ENCODE measurements at regions not wholly inside any gene's neighbourhood (a gene's known extent, or its start where the extent isn't known, plus 50 kb on each side); places are given as distances from the start of the nearest gene placed in this dataset.

DNA sequence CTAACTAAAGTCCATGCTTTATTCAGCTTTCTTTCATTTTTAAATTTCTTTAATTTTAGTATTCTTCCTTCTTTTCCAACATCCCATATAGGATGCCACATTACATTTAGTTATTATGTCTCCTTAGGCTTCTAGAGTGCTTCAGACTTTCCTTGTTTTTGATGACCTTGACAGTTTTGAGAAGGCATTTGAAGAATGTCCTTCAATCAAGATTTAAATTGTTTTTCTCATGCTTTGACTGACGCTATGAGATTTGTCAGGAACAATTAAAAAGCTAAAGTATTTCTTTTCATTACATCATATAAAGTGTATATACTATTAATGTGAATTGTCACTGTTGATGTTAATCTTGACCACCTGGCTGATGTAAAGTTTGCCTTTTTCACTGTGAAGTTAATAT lies 173.7 kb upstream of the LYPLAL1 start (continued):
- TF ChIP-seq NR2C1 (IDR thresholded peaks at IDR 0.05) (no peak), PML (IDR thresholded peaks at IDR 0.05; ENCODE audit: low read length) (no peak), HDAC6 (IDR thresholded peaks at IDR 0.05; ENCODE audit: unreplicated experiment) (no peak), RAD21 (IDR thresholded peaks at IDR 0.05; ENCODE audit: insufficient read depth, low read depth, low read length) (no peak), CREB1 (IDR thresholded peaks at IDR 0.05; ENCODE audit: low read depth) (no peak), BCL11A (IDR thresholded peaks at IDR 0.05; ENCODE audit: low read depth, low read length) (no peak)
- TF ChIP-seq, protein P1, sequence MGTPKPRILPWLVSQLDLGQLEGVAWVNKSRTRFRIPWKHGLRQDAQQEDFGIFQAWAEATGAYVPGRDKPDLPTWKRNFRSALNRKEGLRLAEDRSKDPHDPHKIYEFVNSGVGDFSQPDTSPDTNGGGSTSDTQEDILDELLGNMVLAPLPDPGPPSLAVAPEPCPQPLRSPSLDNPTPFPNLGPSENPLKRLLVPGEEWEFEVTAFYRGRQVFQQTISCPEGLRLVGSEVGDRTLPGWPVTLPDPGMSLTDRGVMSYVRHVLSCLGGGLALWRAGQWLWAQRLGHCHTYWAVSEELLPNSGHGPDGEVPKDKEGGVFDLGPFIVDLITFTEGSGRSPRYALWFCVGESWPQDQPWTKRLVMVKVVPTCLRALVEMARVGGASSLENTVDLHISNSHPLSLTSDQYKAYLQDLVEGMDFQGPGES (IDR thresholded peaks at IDR 0.05), result no peak

DNA sequence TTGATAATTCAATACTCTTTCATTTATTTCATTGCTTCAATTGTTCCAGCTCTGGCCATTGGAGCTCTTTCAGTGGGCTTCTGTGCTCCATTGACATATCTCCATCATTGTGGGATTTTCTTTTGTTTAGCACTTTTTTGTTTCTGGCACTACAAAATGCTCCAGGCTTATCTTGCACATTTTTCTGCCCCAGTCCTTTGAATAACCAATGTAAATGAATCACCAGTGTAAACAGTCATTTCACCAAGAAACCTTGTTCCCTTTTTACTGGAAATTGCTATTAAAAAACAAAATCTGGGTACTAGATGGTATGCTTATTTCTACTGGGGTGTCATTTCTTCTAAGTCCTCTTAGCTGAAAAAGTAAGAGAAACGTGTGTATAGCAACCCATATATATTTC lies 173.0 kb upstream of the LYPLAL1 start:
- Histone ChIP-seq H3K4me2 (ENCODE audit: control insufficient read depth, insufficient read depth) (no peak overlapping the region), H3K27me3 (replicated peaks in 1 of 2; ENCODE audit: control insufficient read depth in 2 of 2, insufficient read depth in 2 of 2, low read length in 1 of 2) (no peaks in the 10 kb centered on the region), H2AFZ (ENCODE audit: control insufficient read depth, low read depth, low read length) (no peak overlapping the region), H3K9me3 (replicated peaks; ENCODE audit: control insufficient read depth, insufficient read depth, low read length) (no peaks in the 10 kb centered on the region), H4K20me1 (ENCODE audit: control insufficient read depth, insufficient read depth) (no peaks in the 10 kb centered on the region), H3K36me3 (ENCODE audit: control insufficient read depth in 2 of 2, insufficient read depth in 2 of 2, low read length in 1 of 2) (no peaks in the 10 kb centered on the region), H3K79me2 (ENCODE audit: control insufficient read depth, insufficient read depth, low read length) (no peaks in the 10 kb centered on the region), H3K9ac (ENCODE audit: control insufficient read depth, insufficient read depth, low read length) (no peak overlapping the region), H3K27ac (ENCODE audit: control insufficient read depth, insufficient read depth) (no peak overlapping the region), H3K4me3 (no peak overlapping the region), H3K4me1 (ENCODE audit: control insufficient read depth, insufficient read depth, low read length) (no peaks in the 10 kb centered on the region)
- ChIA-PET CTCF (interaction anchor here (1.0 kb wide), 1 partner anchor 417 kb away, joined by 3 read pairs; no protein-coding TSS in a partner anchor), POLR2A (no interaction called here), SMC1A (ENCODE audit: uncharacterized antibody, unreplicated experiment) (interaction anchor here (0.5 kb wide), 1 partner anchor 122 kb away, joined by 3 read pairs; no protein-coding TSS in a partner anchor), RAD21 (ENCODE audit: unreplicated experiment) (interaction anchor here (1.0 kb wide), 1 partner anchor 89 kb away, joined by 3 read pairs; no protein-coding TSS in a partner anchor)
- in situ Hi-C loops (cut with MboI), result no loop called here
- FAIRE-seq (no peak), ATAC-seq (no peak), DNase-seq (ENCODE audit: low read depth, low spot score) (no peak)
- intact Hi-C loops (cut with micrococcal nuclease; ENCODE audit: unreplicated experiment), result no loop called here
- no TSS peak for BruUV-seq (replicated peaks)
- WGBS (ENCODE audit: insufficient coverage, insufficient replicate concordance, low lambda C conversion rate, missing lambda C conversion rate), result 0% methylated on average over 1 of the region's 1 CpG
- no peak for TF ChIP-seq ZNF24 (IDR thresholded peaks at IDR 0.05)
- TF ChIP-seq CEBPB (IDR thresholded peaks at IDR 0.05; ENCODE audit: borderline replicate concordance in 1 of 2, low read depth in 2 of 2, low read length in 2 of 2), result no peak
- no peak for TF ChIP-seq JUNB (IDR thresholded peaks at IDR 0.05)
- TF ChIP-seq RFX5 (IDR thresholded peaks at IDR 0.05; ENCODE audit: low read depth, low read length), result no peak
- no peak for TF ChIP-seq ETV6 (conservative IDR thresholded peaks at IDR 0.05 in 1 of 2, IDR thresholded peaks at IDR 0.05 in 1 of 2; ENCODE audit: borderline replicate concordance in 1 of 2, low read depth in 1 of 2)
- TF ChIP-seq ZBED1 (IDR thresholded peaks at IDR 0.05; ENCODE audit: borderline replicate concordance), result no peak
- TF ChIP-seq NKRF (conservative IDR thresholded peaks at IDR 0.05), result no peak
- TF ChIP-seq ZNF217 (IDR thresholded peaks at IDR 0.05), result no peak
- TF ChIP-seq BCLAF1 (IDR thresholded peaks at IDR 0.05), result no peak
- TF ChIP-seq FOS (IDR thresholded peaks at IDR 0.05; ENCODE audit: borderline replicate concordance, extremely low read depth, insufficient read length), result no peak
- TF ChIP-seq ASH2L (IDR thresholded peaks at IDR 0.05; ENCODE audit: borderline replicate concordance, low read depth), result no peak

Measured in GM12878 (cell line).